GF-D8 (cell line): ENCODE measurements at regions not wholly inside any gene's neighbourhood (a gene's known extent, or its start where the extent isn't known, plus 50 kb on each side); places are given as distances from the start of the nearest gene placed in this dataset.

ENCODE experiments used
- DNase-seq: peaks from one replicate; lab custom pipeline; 2025; lab: John Stamatoyannopoulos, UW

- no peak for DNase-seq
Observed at GRCh38 chr4:10335050-10335449, 122.2 kb downstream of the ZNF518B start.

GRCh38 chr4:10334506-10335028, 122.7 kb downstream of the ZNF518B start:
- no peak for DNase-seq

- no peak for DNase-seq
Observed at GRCh38 chr4:10333942-10334341, 123.3 kb downstream of the ZNF518B start.

GRCh38 chr4:10326075-10326474, 131.2 kb downstream of the ZNF518B start:
- no peak for DNase-seq

GRCh38 chr4:10321931-10322330, 135.3 kb downstream of the ZNF518B start:
- DNase-seq, result no peak

GRCh38 chr4:10320130-10320529, 137.1 kb downstream of the ZNF518B start:
- no peak for DNase-seq

- no peak for DNase-seq
Observed at GRCh38 chr4:10317345-10317744, 139.9 kb downstream of the ZNF518B start.

- no peak for DNase-seq
Observed at GRCh38 chr4:10316851-10317250, 140.4 kb downstream of the ZNF518B start.

GRCh38 chr4:10315638-10316037, 141.6 kb downstream of the ZNF518B start:
- no peak for DNase-seq

GRCh38 chr4:10312568-10312967, 144.7 kb downstream of the ZNF518B start:
- DNase-seq, result no peak

GRCh38 chr4:10311939-10312338, 145.3 kb downstream of the ZNF518B start:
- no peak for DNase-seq

GRCh38 chr4:10305816-10306215, 151.4 kb downstream of the ZNF518B start:
- no peak for DNase-seq

- no peak for DNase-seq
Observed at GRCh38 chr4:10303291-10303690, 153.9 kb downstream of the ZNF518B start.

GRCh38 chr4:10302096-10302495, 155.1 kb downstream of the ZNF518B start:
- DNase-seq, result no peak

GRCh38 chr4:10299601-10300000, 157.6 kb downstream of the ZNF518B start:
- DNase-seq, result no peak

GRCh38 chr4:10298681-10299080, 158.5 kb downstream of the ZNF518B start:
- DNase-seq, result no peak

GRCh38 chr4:10296730-10297129, 160.5 kb downstream of the ZNF518B start:
- DNase-seq, result no peak

GRCh38 chr4:10295301-10295700, 161.9 kb downstream of the ZNF518B start:
- DNase-seq, result no peak

GRCh38 chr4:10289538-10289906, 167.7 kb downstream of the ZNF518B start:
- DNase-seq, result no peak

GRCh38 chr4:10288830-10289537, 168.2 kb downstream of the ZNF518B start:
- no peak for DNase-seq

GRCh38 chr4:10285028-10285427, 168.4 kb upstream of the WDR1 start:
- no peak for DNase-seq

GRCh38 chr4:10283761-10284160, 167.2 kb upstream of the WDR1 start:
- no peak for DNase-seq

- DNase-seq, result no peak
Observed at GRCh38 chr4:10281996-10282395, 165.4 kb upstream of the WDR1 start.

- DNase-seq, result no peak
Observed at GRCh38 chr4:10279261-10279660, 162.7 kb upstream of the WDR1 start.
